ACC112 (cell line): ENCODE measurements at regions not wholly inside any gene's neighbourhood (a gene's known extent, or its start where the extent isn't known, plus 50 kb on each side); places are given as distances from the start of the nearest gene placed in this dataset.

Experiments
- H2AFZ ChIP-seq: fragments of 200-600 bp; sonication (generic); one replicate; pipeline ENCODE4 v1.6.0; 2017; ENCODE audit warnings: antibody characterized with exemption, low read length; ENCODE audit not compliant: unreplicated experiment
- H3K27ac ChIP-seq: fragments of 200-600 bp; sonication (generic); 2 replicates; pipeline ENCODE4 v1.5.1; 2014; ENCODE audit warnings: low read depth, mild to moderate bottlenecking, antibody characterized with exemption, low read length, moderate library complexity
- H3K27me3 ChIP-seq: fragments of 200-600 bp; sonication (generic); 2 replicates; pipeline ENCODE4 v1.6.1; 2014; ENCODE audit warnings: mild to moderate bottlenecking, antibody characterized with exemption, low read length, moderate library complexity, mixed read lengths; ENCODE audit not compliant: insufficient read depth
- H3K36me3 ChIP-seq: fragments of 200-600 bp; sonication (generic); 2 replicates; pipeline ENCODE4 v1.6.1; 2016; ENCODE audit warnings: mild to moderate bottlenecking, antibody characterized with exemption, low read length, moderate library complexity, mixed read lengths; ENCODE audit not compliant: insufficient read depth
- H3K4me1 ChIP-seq: fragments of 200-600 bp; sonication (generic); one replicate; pipeline ENCODE4 v1.6.1; 2016; ENCODE audit warnings: low read length, mixed read lengths; ENCODE audit not compliant: insufficient read depth, unreplicated experiment, control insufficient read depth
- H3K4me3 ChIP-seq: fragments of 200-600 bp; sonication (generic); 2 replicates; pipeline ENCODE4 v1.5.1; 2014; ENCODE audit warnings: mild to moderate bottlenecking, low read depth, low read length
- H3K79me2 ChIP-seq: fragments of 200-600 bp; sonication (generic); one replicate; pipeline ENCODE4 v1.6.0; 2016; ENCODE audit warnings: low read length; ENCODE audit not compliant: control insufficient read depth, unreplicated experiment, insufficient read depth

DNA sequence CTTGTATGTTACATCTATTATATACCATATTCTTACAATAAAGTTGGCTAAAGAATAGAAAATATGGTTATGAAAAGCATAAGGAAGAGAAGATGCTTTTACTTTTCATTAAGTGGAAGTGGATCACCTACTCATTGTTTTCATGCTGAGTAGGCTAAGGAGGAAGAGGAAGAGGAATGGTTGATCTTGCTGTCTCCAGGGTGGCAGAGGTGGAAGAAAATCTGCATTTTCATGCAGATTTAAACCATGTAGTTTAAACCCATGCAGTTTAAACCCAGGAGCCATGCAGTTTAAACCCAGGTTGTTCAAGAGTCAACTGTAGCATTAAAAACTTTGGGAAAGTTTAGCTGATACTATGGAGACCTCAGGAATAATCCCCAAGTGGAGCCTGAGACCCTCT, 214.8 kb upstream of the NAALADL2 start:
- Histone ChIP-seq H3K27ac (no peak overlapping the region), H3K79me2 (no peaks in the 10 kb centered on the region), H3K27me3 (no peaks in the 10 kb centered on the region), H2AFZ (no peak overlapping the region), H3K4me1 (no peaks in the 10 kb centered on the region), H3K36me3 (no peaks in the 10 kb centered on the region), H3K4me3 (no peak overlapping the region)

DNA sequence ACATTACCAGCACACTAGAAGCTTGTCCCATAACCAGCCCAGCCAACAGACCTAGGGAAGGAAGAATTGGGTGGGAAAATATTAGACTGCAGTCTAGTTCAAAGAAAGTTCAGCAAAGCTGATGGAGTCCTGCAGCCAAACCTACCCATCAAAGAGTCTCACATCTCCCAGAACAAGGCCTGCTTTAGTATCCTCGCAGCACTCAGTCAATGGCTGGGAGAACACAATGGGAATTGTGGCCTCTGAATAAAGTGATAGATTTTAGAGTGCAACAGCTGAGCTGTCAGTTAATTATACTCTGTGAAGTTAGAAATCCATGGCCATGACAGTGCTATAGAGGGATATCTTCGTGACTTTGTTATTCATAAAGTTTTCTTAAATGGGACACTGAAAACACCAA, 207.2 kb upstream of the NAALADL2 start:
- no peaks in the 10 kb centered on the region for H3K79me2 ChIP-seq
- no peaks in the 10 kb centered on the region for H3K36me3 ChIP-seq
- no peaks in the 10 kb centered on the region for H3K4me1 ChIP-seq
- no peak overlapping the region for H3K4me3 ChIP-seq
- no peak overlapping the region for H2AFZ ChIP-seq
- no peak overlapping the region for H3K27ac ChIP-seq
- H3K27me3 ChIP-seq: no peaks in the 10 kb centered on the region

DNA sequence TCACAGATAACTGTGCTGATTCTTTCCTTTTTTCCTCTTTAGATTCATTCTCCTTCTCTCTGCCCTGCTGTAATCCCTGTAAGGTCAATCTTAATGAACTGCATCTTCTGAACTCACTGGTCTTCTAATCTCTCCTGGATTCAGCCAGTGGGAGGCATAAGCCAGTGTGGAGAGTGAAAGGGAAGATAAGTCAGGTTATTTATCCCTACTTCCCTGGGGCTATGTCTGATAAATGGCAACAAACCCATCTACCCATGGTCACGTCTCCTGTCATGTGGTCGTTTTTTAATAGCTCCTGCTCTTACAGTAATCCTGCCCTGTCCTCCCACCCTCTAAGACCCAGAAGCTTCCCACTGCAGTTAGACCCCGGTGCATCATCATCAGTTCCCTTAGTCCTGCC, 199.6 kb upstream of the NAALADL2 start:
- no peak overlapping the region for H3K4me3 ChIP-seq
- no peaks in the 10 kb centered on the region for H3K4me1 ChIP-seq
- no peak overlapping the region for H2AFZ ChIP-seq
- H3K27ac ChIP-seq: no peak overlapping the region
- no peaks in the 10 kb centered on the region for H3K79me2 ChIP-seq
- H3K36me3 ChIP-seq: no peaks in the 10 kb centered on the region
- no peaks in the 10 kb centered on the region for H3K27me3 ChIP-seq

DNA sequence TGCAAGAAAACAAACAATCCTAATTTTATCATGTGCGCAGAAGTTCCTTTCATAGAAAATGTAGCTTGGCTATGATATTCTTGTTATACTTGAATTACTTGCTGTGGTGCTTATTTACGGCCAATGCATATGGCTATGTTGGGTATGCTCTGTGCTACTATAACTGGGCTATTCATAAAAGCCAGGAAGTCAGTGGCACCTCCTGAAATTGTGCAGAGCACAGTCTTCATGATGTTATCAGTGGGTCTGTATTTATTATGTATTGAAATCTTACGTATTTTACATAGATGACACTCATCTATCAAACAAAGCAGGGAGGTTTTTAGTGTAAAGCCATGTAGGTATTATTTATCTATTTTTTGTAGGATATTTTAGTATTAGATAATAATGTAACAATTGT, 196.5 kb upstream of the NAALADL2 start:
- Histone ChIP-seq H3K27ac (no peak overlapping the region), H3K4me1 (no peaks in the 10 kb centered on the region)

DNA sequence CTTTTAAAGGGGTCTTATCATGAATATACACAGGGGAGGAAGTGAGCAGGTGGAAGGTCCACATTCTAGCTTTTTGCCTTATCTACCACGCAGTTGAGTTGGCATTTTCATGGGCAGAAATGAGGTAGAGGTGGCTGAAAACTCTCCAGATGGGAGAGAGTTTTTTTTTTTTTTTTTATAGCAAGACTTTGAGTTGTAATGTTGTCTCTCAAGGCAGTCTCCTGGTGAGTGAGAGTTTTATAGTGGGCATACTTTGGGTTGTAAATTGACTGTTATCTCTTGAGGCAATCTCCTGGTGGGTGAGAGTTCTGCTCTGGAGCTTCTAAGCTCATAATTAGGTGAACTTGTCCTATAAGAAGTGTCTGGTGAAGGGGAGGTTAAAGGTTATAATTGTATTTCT, 191.7 kb upstream of the NAALADL2 start:
- Histone ChIP-seq H3K79me2 (no peaks in the 10 kb centered on the region), H2AFZ (no peak overlapping the region), H3K27ac (no peak overlapping the region), H3K4me3 (no peak overlapping the region), H3K4me1 (no peaks in the 10 kb centered on the region), H3K27me3 (no peaks in the 10 kb centered on the region), H3K36me3 (no peaks in the 10 kb centered on the region)

More for the DNA sequence above, 196.5 kb upstream of the NAALADL2 start:
- H3K4me3 ChIP-seq: no peak overlapping the region
- no peak overlapping the region for H2AFZ ChIP-seq
- H3K79me2 ChIP-seq: no peaks in the 10 kb centered on the region
- no peaks in the 10 kb centered on the region for H3K27me3 ChIP-seq
- no peaks in the 10 kb centered on the region for H3K36me3 ChIP-seq

DNA sequence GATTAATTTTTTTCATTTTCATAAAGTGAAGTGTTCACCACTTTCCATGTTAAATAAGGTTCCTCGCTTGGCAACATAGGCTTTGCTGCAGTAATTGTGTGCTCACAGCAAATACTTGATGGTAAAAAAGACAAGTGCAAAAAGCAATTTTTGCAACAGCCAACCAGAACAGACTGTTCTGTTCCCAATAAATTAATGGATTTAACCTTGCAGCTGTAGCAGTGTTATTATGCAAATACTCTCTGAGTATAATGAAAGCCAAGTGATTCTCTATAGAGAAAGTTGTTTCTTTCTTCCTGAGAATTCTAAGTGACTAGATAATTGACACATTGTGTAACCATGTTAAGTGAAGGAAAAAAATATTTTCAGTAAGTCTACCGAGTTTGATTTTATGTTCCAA, 183.7 kb upstream of the NAALADL2 start:
- Histone ChIP-seq H2AFZ (no peak overlapping the region), H3K4me3 (no peak overlapping the region), H3K4me1 (no peaks in the 10 kb centered on the region), H3K27me3 (no peaks in the 10 kb centered on the region), H3K79me2 (no peaks in the 10 kb centered on the region), H3K27ac (no peak overlapping the region), H3K36me3 (no peaks in the 10 kb centered on the region)

DNA sequence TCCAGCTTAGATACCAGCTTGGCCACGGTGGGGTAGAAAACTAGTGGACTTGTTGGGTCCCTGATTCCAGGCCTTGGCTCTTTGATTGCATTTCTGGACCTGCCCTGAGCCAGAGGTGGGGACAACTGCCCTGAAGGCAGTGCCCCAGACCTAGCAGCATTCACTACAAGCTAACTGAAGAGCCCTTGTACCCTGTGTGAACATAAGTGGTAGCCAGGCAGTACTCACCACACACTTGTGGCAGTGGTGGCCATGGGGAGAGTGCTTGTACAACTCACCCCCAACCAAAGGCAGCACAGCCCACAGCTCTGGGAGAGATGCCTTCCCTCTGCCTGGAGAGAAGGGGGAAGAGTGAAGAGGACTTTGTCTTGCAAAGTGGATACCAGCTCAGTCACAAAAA, 177.3 kb upstream of the NAALADL2 start:
- no peak overlapping the region for H3K27ac ChIP-seq
- H3K79me2 ChIP-seq: no peaks in the 10 kb centered on the region
- H3K4me3 ChIP-seq: no peak overlapping the region
- H3K4me1 ChIP-seq: no peaks in the 10 kb centered on the region
- no peak overlapping the region for H2AFZ ChIP-seq
- H3K36me3 ChIP-seq: no peaks in the 10 kb centered on the region
- no peaks in the 10 kb centered on the region for H3K27me3 ChIP-seq

DNA sequence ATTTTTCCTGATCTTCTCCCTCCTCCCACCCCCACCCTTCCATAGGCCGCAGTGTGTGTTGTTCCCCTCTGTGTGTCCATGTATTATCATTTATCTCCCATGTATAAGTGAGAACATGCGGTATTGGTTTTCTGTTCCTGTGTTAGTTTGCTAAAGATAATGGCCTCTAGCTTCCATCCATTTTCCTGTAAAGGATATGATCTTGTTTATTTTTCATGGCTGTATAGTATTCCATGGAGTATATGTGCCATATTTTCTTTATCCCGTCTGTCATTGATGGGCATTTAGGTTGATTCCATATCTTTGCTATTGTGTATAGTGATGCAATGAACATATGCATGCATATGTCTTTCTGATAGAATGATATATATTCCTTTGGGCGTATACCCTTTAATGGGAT, 173.3 kb upstream of the NAALADL2 start:
- Histone ChIP-seq H3K4me3 (no peak overlapping the region), H3K27ac (no peak overlapping the region), H3K27me3 (no peaks in the 10 kb centered on the region), H3K79me2 (no peaks in the 10 kb centered on the region), H3K36me3 (no peaks in the 10 kb centered on the region), H3K4me1 (no peaks in the 10 kb centered on the region), H2AFZ (no peak overlapping the region)

DNA sequence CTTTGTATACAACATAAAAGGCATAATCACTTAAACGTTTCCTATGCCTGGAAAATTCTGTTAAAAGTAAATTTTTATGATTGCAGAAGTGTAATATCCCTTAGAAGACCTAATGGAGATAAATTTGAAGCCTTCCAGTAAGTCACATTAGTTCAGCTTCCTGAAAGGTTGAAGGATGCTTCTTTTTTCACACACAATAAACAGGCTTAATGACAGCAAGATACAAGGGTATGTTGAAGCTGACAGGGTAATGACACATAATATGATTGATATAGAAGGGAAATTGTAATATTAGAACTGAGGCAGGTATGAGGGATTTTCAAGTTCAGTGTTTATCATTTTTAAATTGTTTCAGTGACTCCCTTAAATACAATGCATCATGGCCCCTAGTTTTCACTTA, 161.8 kb upstream of the NAALADL2 start:
- Histone ChIP-seq H3K4me3 (no peak overlapping the region), H3K27me3 (no peaks in the 10 kb centered on the region), H3K4me1 (no peaks in the 10 kb centered on the region), H3K27ac (no peak overlapping the region), H3K79me2 (no peaks in the 10 kb centered on the region), H2AFZ (no peak overlapping the region), H3K36me3 (no peaks in the 10 kb centered on the region)

DNA sequence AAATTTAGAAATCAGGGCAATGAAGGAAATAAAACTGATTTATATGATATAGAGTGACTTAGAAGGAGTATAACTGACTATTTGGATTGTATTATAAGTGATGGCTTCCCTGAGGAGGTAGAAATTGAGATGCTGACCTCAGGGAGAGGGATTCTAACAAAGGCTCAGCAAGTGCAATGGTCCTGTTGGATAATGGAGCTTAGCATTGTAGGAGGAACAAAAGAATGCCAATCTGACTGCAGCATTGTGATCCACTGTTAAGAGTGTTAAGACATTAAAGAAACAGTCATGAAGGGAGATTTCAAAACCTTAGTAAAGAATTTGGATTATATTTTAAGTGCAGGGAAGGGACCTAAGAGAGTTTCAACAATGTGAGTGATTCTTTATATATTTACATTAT, 158.4 kb upstream of the NAALADL2 start:
- H3K79me2 ChIP-seq: no peaks in the 10 kb centered on the region

DNA sequence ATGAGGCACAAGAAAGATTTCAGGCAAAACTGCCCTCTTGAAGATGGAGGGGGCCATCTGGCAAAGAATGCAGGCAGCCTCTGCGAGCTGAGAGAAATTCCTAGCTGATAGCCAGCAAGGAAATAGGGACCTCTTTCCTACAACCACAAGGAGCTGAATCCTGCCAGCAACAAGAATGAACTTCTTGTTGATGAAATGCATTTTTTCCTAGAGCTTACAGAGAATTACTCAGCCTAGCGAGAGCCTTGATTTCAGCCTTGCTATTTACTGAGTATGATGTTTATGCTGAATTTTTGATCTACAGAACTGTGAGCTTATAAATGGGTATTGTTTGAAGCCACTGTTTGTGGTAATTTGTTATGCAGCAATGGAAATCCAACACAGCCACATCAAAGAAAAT, 148.5 kb upstream of the NAALADL2 start:
- Histone ChIP-seq H3K36me3 (no peaks in the 10 kb centered on the region), H3K79me2 (no peaks in the 10 kb centered on the region), H3K27me3 (no peaks in the 10 kb centered on the region), H3K4me1 (no peaks in the 10 kb centered on the region), H3K4me3 (no peak overlapping the region), H2AFZ (no peak overlapping the region), H3K27ac (no peak overlapping the region)

More for the DNA sequence above, 158.4 kb upstream of the NAALADL2 start:
- H2AFZ ChIP-seq: no peak overlapping the region
- H3K27me3 ChIP-seq: no peaks in the 10 kb centered on the region
- no peak overlapping the region for H3K27ac ChIP-seq
- no peak overlapping the region for H3K4me3 ChIP-seq
- H3K4me1 ChIP-seq: no peaks in the 10 kb centered on the region
- no peaks in the 10 kb centered on the region for H3K36me3 ChIP-seq

DNA sequence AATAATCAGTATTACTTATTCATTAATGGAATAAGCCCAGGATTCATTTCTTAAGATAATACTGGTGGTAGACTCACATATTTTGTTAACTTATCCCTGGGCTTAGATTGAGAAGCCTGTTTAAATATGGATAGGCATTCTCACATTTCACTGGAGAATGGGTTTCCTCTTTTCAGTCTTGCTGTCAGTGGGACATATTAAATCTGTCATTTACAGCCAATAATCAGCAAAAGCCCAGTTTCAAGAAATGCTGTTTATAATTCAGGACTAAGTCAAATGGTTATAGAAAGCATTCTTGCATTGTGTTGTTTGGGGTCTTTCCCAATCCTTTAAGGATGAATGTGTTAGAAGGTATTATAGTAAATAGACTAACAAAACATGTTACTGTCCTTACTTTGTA, 143.7 kb upstream of the NAALADL2 start:
- Histone ChIP-seq H3K79me2 (no peaks in the 10 kb centered on the region), H3K4me3 (no peak overlapping the region), H3K27me3 (no peaks in the 10 kb centered on the region), H3K4me1 (no peaks in the 10 kb centered on the region), H2AFZ (no peak overlapping the region), H3K36me3 (no peaks in the 10 kb centered on the region), H3K27ac (no peak overlapping the region)
